Liver (tissue), 8 donors: ENCODE measurements at regions not wholly inside any gene's neighbourhood (a gene's known extent, or its start where the extent isn't known, plus 50 kb on each side); places are given as distances from the start of the nearest gene placed in this dataset.

ENCODE experiments used
- DNase-seq: peaks from one replicate; pipeline ENCODE4 v3.0.0-alpha.2; 2017; ENCODE audit warnings: low spot score
- H3K27ac ChIP-seq, 2 donors: one replicate each; pipeline ENCODE4 v1.7.0; 2013; ENCODE audit warnings: inconsistent platforms in 2 of 2, low read length in 2 of 2, control low read depth in 1 of 2, low read depth in 1 of 2, mild to moderate bottlenecking in 1 of 2
- H3K27me3 ChIP-seq, 4 donors: one replicate each; pipeline versions ENCODE4 v1.6.1 to v1.7.0; 2013; ENCODE audit warnings: low read length in 3 of 4, inconsistent platforms in 1 of 4, mild to moderate bottlenecking in 1 of 4, moderate library complexity in 1 of 4; ENCODE audit not compliant: control insufficient read depth in 4 of 4, insufficient read depth in 4 of 4
- H3K36me3 ChIP-seq, 4 donors: one replicate each; pipeline versions ENCODE4 v1.6.1 to v1.7.0; 2013; ENCODE audit warnings: low read length in 3 of 4, mild to moderate bottlenecking in 3 of 4, low read depth in 1 of 4, moderate library complexity in 1 of 4; ENCODE audit not compliant: control insufficient read depth in 4 of 4, insufficient read depth in 3 of 4
- H3K4me1 ChIP-seq, 4 donors: one replicate each; pipeline versions ENCODE4 v1.6.1 to v1.7.0; 2013; ENCODE audit warnings: low read length in 3 of 4, mild to moderate bottlenecking in 3 of 4, moderate library complexity in 1 of 4; ENCODE audit not compliant: control insufficient read depth in 4 of 4, insufficient read depth in 4 of 4
- H3K4me3 ChIP-seq, 3 donors: one replicate each; pipeline versions ENCODE4 v1.6.1 to v1.7.0; 2013; ENCODE audit warnings: low read length in 3 of 3, control low read depth in 1 of 3, low read depth in 1 of 3, mild to moderate bottlenecking in 1 of 3
- H3K9ac ChIP-seq, 2 donors: one replicate each; pipeline ENCODE4 v1.7.0; 2013; ENCODE audit warnings: low read length in 2 of 2, mild to moderate bottlenecking in 2 of 2, moderate library complexity in 2 of 2, control low read depth in 1 of 2, low read depth in 1 of 2
- H3K9me3 ChIP-seq, 4 donors: one replicate each; pipeline versions ENCODE4 v1.6.1 to v1.7.0; 2013; ENCODE audit warnings: low read length in 3 of 4; ENCODE audit not compliant: control insufficient read depth in 4 of 4
- CTCF ChIP-seq: fragments of 150-350 bp; IDR thresholded peaks from 2 replicates; pipeline ENCODE4 v1.5.1; 2017; ENCODE audit warnings: improper control_type of control experiment, low read depth, low read length; ENCODE audit not compliant: missing input control
- EGR1 ChIP-seq, 2 donors: IDR thresholded peaks; 2 replicates each; pipeline ENCODE4 v1.6.1; 2016 to 2018; ENCODE audit warnings: antibody characterized with exemption in 2 of 2, low read depth in 2 of 2
- FOXA1 ChIP-seq: IDR thresholded peaks from 2 replicates; pipeline ENCODE4 v1.6.1; 2016; ENCODE audit warnings: antibody characterized with exemption
- GABPA ChIP-seq, 2 donors: IDR thresholded peaks in 1 of 2; conservative IDR thresholded peaks in 1 of 2; 2 replicates each; pipeline ENCODE4 v1.6.1; 2016; ENCODE audit warnings: antibody characterized with exemption in 2 of 2, mild to moderate bottlenecking in 1 of 2, moderate library complexity in 1 of 2
- HNF4A ChIP-seq, 2 donors: conservative IDR thresholded peaks; 2 replicates each; pipeline ENCODE4 v1.6.1; 2016; ENCODE audit warnings: antibody characterized with exemption in 2 of 2, mild to moderate bottlenecking in 2 of 2
- HNF4G ChIP-seq: IDR thresholded peaks from 2 replicates; pipeline ENCODE4 v1.6.1; 2016; ENCODE audit warnings: antibody characterized with exemption
- JUND ChIP-seq, 2 donors: IDR thresholded peaks; 2 replicates each; pipeline ENCODE4 v1.6.1; 2016; ENCODE audit warnings: antibody characterized with exemption in 2 of 2
- MAX ChIP-seq: IDR thresholded peaks from 2 replicates; pipeline ENCODE4 v1.6.1; 2016; ENCODE audit warnings: antibody characterized with exemption
- NR2F2 ChIP-seq: IDR thresholded peaks from 2 replicates; pipeline ENCODE4 v1.6.1; 2016; ENCODE audit warnings: antibody characterized with exemption
- RAD21 ChIP-seq, 2 donors: IDR thresholded peaks; 2 replicates each; pipeline ENCODE4 v1.6.1; 2016; ENCODE audit warnings: antibody characterized with exemption in 2 of 2, mild to moderate bottlenecking in 2 of 2
- REST ChIP-seq: IDR thresholded peaks from 2 replicates; pipeline ENCODE4 v1.6.1; 2016; ENCODE audit warnings: antibody characterized with exemption, mild to moderate bottlenecking
- RXRA ChIP-seq, 2 donors: IDR thresholded peaks; 2 replicates each; pipeline ENCODE4 v1.6.1; 2017 to 2018; ENCODE audit warnings: antibody characterized with exemption in 2 of 2, mild to moderate bottlenecking in 1 of 2
- TAF1 ChIP-seq: conservative IDR thresholded peaks from 2 replicates; pipeline ENCODE4 v1.6.1; 2016; ENCODE audit warnings: antibody characterized with exemption, mild to moderate bottlenecking
- YY1 ChIP-seq: IDR thresholded peaks from 2 replicates; pipeline ENCODE4 v1.6.1; 2016; ENCODE audit warnings: antibody characterized with exemption, mild to moderate bottlenecking
- WGBS: extraction: QIAGEN DNeasy Blood & Tissue Kit; methylation state at CpG from one replicate; pipeline ENCODE4 v1.1.7; 2013; 5-methylcytosine and 5-hydroxymethylcytosine counted together
- TF ChIP-seq, protein P1 (sequence below): IDR thresholded peaks from 2 replicates; pipeline ENCODE4 v1.6.1; 2016; ENCODE audit warnings: antibody characterized with exemption
- TF ChIP-seq, protein P2 (sequence below): IDR thresholded peaks from 2 replicates; pipeline ENCODE4 v1.6.1; 2016; ENCODE audit warnings: antibody characterized with exemption
- donor health status: healthy.
- donor health status: healthy.
- donor health status: healthy.
- donor health status: healthy.
- donor health status: healthy.

DNA sequence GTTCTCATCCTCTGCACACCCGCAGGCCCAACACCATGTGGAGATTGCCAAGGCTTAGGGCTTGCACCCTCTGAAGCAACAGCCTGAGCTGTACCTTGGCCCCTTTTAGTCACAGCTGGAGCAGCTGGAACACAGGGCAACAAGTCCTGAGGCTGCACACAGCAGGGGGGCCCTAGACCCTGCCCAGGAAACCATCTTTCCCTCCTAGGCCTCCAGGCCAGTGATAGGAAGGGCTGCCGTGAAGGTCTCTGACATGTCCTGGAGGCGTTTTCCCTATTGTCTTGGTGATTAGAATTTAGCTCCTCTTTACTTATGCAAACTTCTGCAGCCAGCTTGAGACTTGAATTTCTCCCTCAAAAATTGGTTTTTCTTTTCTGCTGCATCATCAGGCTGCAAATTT is 373.5 kb upstream of the CLEC14A start:
- Histone ChIP-seq H3K27me3 (no peaks in the 10 kb centered on the region), H3K4me3 (no peak overlapping the region), H3K36me3 (no peaks in the 10 kb centered on the region), H3K4me1 (no peaks in the 10 kb centered on the region), H3K27ac (no peak overlapping the region), H3K9me3 (no peaks in the 10 kb centered on the region), H3K9ac (no peak overlapping the region)
- 88% methylated on average over 3 of the region's 3 CpGs for WGBS
- DNase-seq, result no peak
- TF ChIP-seq CTCF, result no peak
- TF ChIP-seq RAD21 (IDR thresholded peaks at IDR 0.05), result no peak
- TF ChIP-seq MAX, result no peak
- no peak for TF ChIP-seq FOXA1
- no peak for TF ChIP-seq RXRA (IDR thresholded peaks at IDR 0.05)
- TF ChIP-seq TAF1, result no peak
- TF ChIP-seq EGR1 (IDR thresholded peaks at IDR 0.05; ENCODE audit: low read depth in 2 of 2), result no peak
- TF ChIP-seq REST, result no peak
- TF ChIP-seq YY1, result no peak
- TF ChIP-seq JUND (IDR thresholded peaks at IDR 0.05), result no peak
- TF ChIP-seq NR2F2, result no peak
- TF ChIP-seq, protein P1, sequence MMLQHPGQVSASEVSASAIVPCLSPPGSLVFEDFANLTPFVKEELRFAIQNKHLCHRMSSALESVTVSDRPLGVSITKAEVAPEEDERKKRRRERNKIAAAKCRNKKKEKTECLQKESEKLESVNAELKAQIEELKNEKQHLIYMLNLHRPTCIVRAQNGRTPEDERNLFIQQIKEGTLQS, result no peak
- TF ChIP-seq HNF4G, result no peak
- TF ChIP-seq HNF4A (conservative IDR thresholded peaks at IDR 0.05), result no peak
- TF ChIP-seq, protein P2, sequence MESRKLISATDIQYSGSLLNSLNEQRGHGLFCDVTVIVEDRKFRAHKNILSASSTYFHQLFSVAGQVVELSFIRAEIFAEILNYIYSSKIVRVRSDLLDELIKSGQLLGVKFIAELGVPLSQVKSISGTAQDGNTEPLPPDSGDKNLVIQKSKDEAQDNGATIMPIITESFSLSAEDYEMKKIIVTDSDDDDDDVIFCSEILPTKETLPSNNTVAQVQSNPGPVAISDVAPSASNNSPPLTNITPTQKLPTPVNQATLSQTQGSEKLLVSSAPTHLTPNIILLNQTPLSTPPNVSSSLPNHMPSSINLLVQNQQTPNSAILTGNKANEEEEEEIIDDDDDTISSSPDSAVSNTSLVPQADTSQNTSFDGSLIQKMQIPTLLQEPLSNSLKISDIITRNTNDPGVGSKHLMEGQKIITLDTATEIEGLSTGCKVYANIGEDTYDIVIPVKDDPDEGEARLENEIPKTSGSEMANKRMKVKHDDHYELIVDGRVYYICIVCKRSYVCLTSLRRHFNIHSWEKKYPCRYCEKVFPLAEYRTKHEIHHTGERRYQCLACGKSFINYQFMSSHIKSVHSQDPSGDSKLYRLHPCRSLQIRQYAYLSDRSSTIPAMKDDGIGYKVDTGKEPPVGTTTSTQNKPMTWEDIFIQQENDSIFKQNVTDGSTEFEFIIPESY, result no peak
- TF ChIP-seq GABPA (IDR thresholded peaks at IDR 0.05 in 1 of 2, conservative IDR thresholded peaks at IDR 0.05 in 1 of 2), result no peak

DNA sequence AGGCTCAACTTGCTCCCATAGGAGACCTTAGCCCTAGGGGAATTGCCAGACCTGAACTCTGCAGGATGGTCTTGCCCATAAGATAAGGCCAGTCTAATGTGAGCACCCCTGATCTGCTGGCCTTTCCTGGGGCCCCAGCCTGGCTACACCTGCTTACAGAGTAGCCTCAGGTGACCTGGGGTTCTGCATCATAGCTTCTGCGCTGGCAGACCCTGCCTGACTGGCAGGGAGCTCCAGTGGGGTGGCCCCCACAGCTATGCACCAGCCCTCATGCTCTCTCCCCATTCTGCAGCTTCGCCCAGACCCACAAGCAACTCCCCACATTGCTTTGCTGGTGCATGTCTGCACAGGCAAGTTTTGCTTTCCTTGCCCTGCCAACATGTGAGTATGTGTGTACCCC is 371.3 kb upstream of the CLEC14A start:
- no peak for TF ChIP-seq REST
- TF ChIP-seq, protein P2, result no peak
- Histone ChIP-seq H3K9me3 (no peaks in the 10 kb centered on the region), H3K4me1 (no peaks in the 10 kb centered on the region), H3K36me3 (no peaks in the 10 kb centered on the region), H3K27me3 (no peaks in the 10 kb centered on the region), H3K4me3 (no peak overlapping the region), H3K9ac (no peak overlapping the region), H3K27ac (no peak overlapping the region)
- DNase-seq, result no peak
- WGBS, result 92% methylated on average over 2 of the region's 2 CpGs
